ENCODE measurements at regions not wholly inside any gene's neighbourhood (a gene's known extent, or its start where the extent isn't known, plus 50 kb on each side); places are given as distances from the start of the nearest gene placed in this dataset.

GRCh38 chr4:22323691-22324090 lies 192.2 kb downstream of the ADGRA3 start:
- no peaks in the 10 kb centered on the region for H3K9me3 ChIP-seq
- DNase-seq = no peak
- no peaks in the 10 kb centered on the region for H3K36me3 Mint-ChIP-seq (ENCODE audit: insufficient read depth, unreplicated experiment)
- no peak for TF ChIP-seq CTCF (IDR thresholded peaks at IDR 0.05; ENCODE audit: insufficient read depth in 1 of 2, low read depth in 1 of 2, low read length in 1 of 2, severe bottlenecking in 1 of 2, unreplicated experiment in 1 of 2)
- POLR2A ChIA-PET = no interaction called here
- no peaks in the 10 kb centered on the region for H3K4me1 ChIP-seq
- BruUV-seq (replicated peaks) = no TSS peak
- no peaks in the 10 kb centered on the region for H3K9me3 Mint-ChIP-seq (ENCODE audit: unreplicated experiment)
- no peak overlapping the region for H3K4me3 ChIP-seq (ENCODE audit: low read depth, low read length)
- no peaks in the 10 kb centered on the region for H3K36me3 ChIP-seq (ENCODE audit: control insufficient read depth, insufficient read depth, low read length)
- CTCF ChIA-PET = no interaction called here
- no peaks in the 10 kb centered on the region for H3K4me1 Mint-ChIP-seq (ENCODE audit: low read depth, unreplicated experiment)
- intact Hi-C loops (cut with micrococcal nuclease; ENCODE audit: unreplicated experiment) = no loop called here
- no peak overlapping the region for H3K27ac Mint-ChIP-seq (ENCODE audit: unreplicated experiment)
- no peaks in the 10 kb centered on the region for H3K27me3 Mint-ChIP-seq (ENCODE audit: insufficient read depth, unreplicated experiment)
- no peak overlapping the region for H3K4me3 Mint-ChIP-seq (ENCODE audit: unreplicated experiment)
- H3K27me3 ChIP-seq (replicated peaks; ENCODE audit: control insufficient read depth, insufficient read depth, low read length) = no peaks in the 10 kb centered on the region

- no peaks in the 10 kb centered on the region for H3K4me1 ChIP-seq
- no TSS peak for BruUV-seq (replicated peaks)
- H3K4me3 Mint-ChIP-seq (ENCODE audit: unreplicated experiment) = no peak overlapping the region
- DNase-seq = no peak
- POLR2A ChIA-PET = no interaction called here
- H3K9me3 ChIP-seq = no peaks in the 10 kb centered on the region
- H3K4me3 ChIP-seq (ENCODE audit: low read depth, low read length) = no peak overlapping the region
- intact Hi-C loops (cut with micrococcal nuclease; ENCODE audit: unreplicated experiment) = no loop called here
- H3K27me3 Mint-ChIP-seq (ENCODE audit: insufficient read depth, unreplicated experiment) = no peaks in the 10 kb centered on the region
- no peaks in the 10 kb centered on the region for H3K9me3 Mint-ChIP-seq (ENCODE audit: unreplicated experiment)
- no peaks in the 10 kb centered on the region for H3K36me3 ChIP-seq (ENCODE audit: control insufficient read depth, insufficient read depth, low read length)
- TF ChIP-seq CTCF (IDR thresholded peaks at IDR 0.05; ENCODE audit: insufficient read depth in 1 of 2, low read depth in 1 of 2, low read length in 1 of 2, severe bottlenecking in 1 of 2, unreplicated experiment in 1 of 2) = no peak
- no peaks in the 10 kb centered on the region for H3K27me3 ChIP-seq (replicated peaks; ENCODE audit: control insufficient read depth, insufficient read depth, low read length)
- H3K27ac Mint-ChIP-seq (ENCODE audit: unreplicated experiment) = no peak overlapping the region
- no peaks in the 10 kb centered on the region for H3K36me3 Mint-ChIP-seq (ENCODE audit: insufficient read depth, unreplicated experiment)
- CTCF ChIA-PET = no interaction called here
- H3K4me1 Mint-ChIP-seq (ENCODE audit: low read depth, unreplicated experiment) = no peaks in the 10 kb centered on the region
Observed at GRCh38 chr4:22322996-22323395, 192.9 kb downstream of the ADGRA3 start.

- no peak for DNase-seq
Observed at GRCh38 chr4:22315628-22316027, 200.2 kb downstream of the ADGRA3 start.

More at GRCh38 chr4:22315628-22316027, 200.2 kb downstream of the ADGRA3 start:
- intact Hi-C loops (cut with micrococcal nuclease; ENCODE audit: unreplicated experiment) = no loop called here
- H3K4me3 Mint-ChIP-seq (ENCODE audit: unreplicated experiment) = no peak overlapping the region
- Histone ChIP-seq H3K27me3 (replicated peaks; ENCODE audit: control insufficient read depth, insufficient read depth, low read length) (no peaks in the 10 kb centered on the region), H3K4me1 (no peaks in the 10 kb centered on the region), H3K36me3 (ENCODE audit: control insufficient read depth, insufficient read depth, low read length) (no peaks in the 10 kb centered on the region), H3K4me3 (ENCODE audit: low read depth, low read length) (no peak overlapping the region), H3K9me3 (no peaks in the 10 kb centered on the region)
- BruUV-seq (replicated peaks) = no TSS peak
- ChIA-PET POLR2A (no interaction called here), CTCF (no interaction called here)
- no peaks in the 10 kb centered on the region for H3K9me3 Mint-ChIP-seq (ENCODE audit: unreplicated experiment)
- H3K4me1 Mint-ChIP-seq (ENCODE audit: low read depth, unreplicated experiment) = no peaks in the 10 kb centered on the region
- no peak overlapping the region for H3K27ac Mint-ChIP-seq (ENCODE audit: unreplicated experiment)
- H3K36me3 Mint-ChIP-seq (ENCODE audit: insufficient read depth, unreplicated experiment) = no peaks in the 10 kb centered on the region
- no peak for TF ChIP-seq CTCF (IDR thresholded peaks at IDR 0.05; ENCODE audit: insufficient read depth in 1 of 2, low read depth in 1 of 2, low read length in 1 of 2, severe bottlenecking in 1 of 2, unreplicated experiment in 1 of 2)
- H3K27me3 Mint-ChIP-seq (ENCODE audit: insufficient read depth, unreplicated experiment) = no peaks in the 10 kb centered on the region
